ENCODE measurements at regions not wholly inside any gene's neighbourhood (a gene's known extent, or its start where the extent isn't known, plus 50 kb on each side); places are given as distances from the start of the nearest gene placed in this dataset.
"Not testable (repeated sequence)": the region's sequence is repeated elsewhere in the genome, so short reads cannot be mapped to it uniquely, and the experiment has no call there.

- peak; percentile 23 for DNase-seq
These were observed 140.6 kb upstream of the ZNF366 start for GRCh38 chr5:72647806-72648205.

GRCh38 chr5:72646246-72646866 is 139.1 kb upstream of the ZNF366 start:
- no peak for DNase-seq

DNA sequence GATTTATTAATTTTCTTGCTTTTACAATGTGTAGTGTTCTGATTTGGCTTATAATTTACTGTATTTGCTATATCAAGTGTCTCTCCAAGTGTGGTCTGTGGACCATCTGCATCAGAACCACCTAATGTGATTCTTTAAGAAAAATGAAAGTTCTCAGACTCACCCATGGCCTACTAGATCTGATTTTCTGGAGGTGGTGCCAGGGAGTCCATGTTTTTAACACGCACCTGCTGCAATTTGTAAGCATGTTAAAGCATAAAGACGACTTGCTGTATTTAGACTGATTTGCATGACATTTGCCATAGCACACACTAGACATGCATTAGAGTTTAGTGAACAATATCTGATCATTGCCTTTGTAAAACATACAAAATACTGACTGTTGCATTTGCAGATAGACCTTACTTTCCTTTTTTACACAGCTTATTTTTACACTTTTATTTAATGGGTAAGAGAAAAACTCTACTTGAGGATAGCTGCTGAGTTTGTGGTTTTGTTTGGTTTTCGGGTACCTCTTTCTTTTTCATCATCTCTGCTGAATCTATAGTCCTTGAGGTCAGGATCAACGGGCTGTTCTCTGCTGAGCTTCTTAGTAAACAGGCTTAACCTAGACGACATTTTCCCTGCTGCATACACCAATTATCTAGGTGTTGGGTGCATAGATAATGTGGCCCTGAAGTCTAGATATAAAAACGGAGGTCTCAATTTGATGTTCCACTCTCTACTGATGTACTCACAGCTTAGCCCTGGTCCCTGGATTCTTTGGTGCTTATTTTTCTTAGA is 138.0 kb upstream of the ZNF366 start:
- no peak for DNase-seq

GRCh38 chr5:72644296-72644695 is 137.1 kb upstream of the ZNF366 start:
- no peak for DNase-seq

DNA sequence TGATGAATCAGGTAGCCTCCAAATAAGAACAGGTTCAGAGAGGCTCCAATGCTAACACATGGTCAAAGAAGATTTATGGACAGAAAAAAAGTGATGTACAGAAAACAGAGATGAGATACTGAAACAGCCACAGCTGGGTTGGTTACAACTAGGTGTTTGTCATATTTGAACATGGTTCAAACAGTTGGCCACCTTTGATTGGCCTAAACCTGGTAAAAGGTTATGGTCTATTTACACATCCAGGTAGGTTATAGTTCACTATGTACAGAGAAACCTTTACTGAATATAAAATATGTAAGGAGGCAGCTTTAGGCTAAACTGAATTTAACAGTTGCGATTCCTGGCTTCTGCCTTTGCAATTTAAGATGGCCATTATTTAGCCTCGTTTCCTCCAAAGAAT is 134.0 kb upstream of the ZNF366 start:
- no peak for DNase-seq

DNA sequence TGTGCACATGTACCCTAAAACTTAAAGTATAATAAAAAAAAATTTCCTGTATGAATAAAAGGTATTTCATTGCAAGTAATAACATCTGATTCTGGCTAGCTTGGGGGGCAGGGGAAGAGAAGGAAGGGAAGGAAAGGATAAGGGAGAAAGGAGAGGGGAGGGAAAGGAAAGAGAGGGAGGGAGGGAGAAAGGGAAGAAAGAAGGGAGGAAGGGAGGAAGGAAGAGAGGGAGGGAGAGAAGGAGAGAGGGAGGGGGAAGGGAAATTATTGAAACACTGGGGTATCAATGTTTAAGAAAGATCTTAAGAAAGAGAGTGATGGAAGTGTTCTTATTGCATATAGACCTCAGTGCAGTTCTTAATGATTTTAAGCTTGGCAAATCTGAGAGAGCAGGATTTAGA is 129.8 kb upstream of the ZNF366 start:
- no peak for DNase-seq

DNA sequence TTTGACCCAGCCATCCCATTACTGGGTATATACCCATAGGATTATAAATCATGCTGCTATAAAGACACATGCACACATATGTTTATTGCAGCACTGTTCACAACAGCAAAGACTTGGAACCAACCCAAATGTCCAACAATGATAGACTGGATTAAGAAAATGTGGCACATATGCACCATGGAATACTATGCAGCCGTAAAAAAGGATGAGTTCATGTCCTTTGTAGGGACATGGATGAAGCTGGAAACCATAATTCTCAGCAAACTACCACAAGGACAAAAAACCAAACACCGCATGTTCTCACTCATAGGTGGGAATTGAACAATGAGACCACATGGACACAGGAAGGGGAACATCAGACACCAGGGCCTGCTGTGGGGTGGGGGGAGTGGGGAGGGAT is 129.4 kb upstream of the ZNF366 start:
- DNase-seq: not testable (repeated sequence)

DNA sequence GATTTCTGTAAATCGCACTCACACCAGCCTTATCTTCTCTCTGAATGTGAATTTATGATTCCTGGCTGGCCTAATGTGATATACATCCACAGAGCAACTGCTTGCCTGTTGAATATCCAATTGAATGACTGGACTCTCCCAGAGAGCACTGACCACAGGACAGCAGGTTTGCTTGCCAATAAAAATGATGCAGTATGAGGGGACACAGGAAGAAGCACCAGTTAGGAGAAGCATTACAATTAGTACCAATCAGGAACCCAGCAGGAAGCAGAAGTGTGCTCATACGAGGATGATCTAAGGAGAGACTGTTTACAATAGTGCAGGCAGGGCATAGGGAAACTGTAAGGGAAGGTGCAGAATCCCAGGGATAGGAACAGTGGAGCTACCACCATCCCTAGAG is 127.2 kb upstream of the ZNF366 start:
- DNase-seq: no peak

- DNase-seq: no peak
These were observed 126.4 kb upstream of the ZNF366 start for GRCh38 chr5:72633649-72634048.

DNA sequence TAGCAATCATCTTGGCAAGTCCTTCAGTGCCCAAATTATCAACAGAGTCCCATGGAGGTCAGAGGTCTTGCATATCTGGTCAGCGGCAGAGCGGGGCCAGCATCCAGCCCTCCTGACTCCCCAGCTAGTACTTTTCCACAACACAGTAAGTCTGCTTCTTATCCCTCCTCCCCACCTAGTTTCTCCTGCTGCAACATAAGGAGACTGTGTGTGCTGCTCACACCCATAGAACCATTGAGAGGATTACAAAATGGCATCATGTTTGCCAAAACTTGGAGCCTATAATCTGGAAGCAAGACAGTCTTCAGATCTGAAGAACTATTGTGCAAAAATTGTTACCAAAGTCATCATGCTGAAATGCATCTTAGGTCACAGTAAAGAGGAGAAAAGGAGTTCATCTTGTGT is 125.8 kb upstream of the ZNF366 start:
- DNase-seq: no peak

- DNase-seq: no peak
These were observed 123.5 kb upstream of the ZNF366 start for GRCh38 chr5:72630721-72631120.

DNA sequence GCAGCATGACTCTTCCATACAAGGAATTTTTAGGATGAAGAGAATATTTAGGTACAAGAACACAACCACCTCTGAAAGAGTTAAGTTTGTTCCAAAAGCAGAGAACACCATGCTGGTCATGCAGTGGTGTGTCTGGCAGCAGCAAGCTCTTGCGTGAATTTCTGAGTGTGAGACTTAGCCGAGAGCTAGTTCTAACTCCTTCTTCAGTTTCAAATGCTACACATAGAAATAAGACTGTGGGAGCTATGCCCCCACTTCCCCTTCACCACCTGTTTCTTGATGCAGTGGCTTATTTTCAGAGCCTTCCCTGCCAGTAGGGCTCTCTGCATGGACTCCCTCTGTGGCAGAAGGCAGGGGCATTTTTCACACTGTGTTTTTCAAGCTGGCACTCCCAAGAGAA is 122.9 kb upstream of the ZNF366 start:
- no peak for DNase-seq

GRCh38 chr5:72628771-72629371 is 121.7 kb upstream of the ZNF366 start:
- no peak for DNase-seq

DNA sequence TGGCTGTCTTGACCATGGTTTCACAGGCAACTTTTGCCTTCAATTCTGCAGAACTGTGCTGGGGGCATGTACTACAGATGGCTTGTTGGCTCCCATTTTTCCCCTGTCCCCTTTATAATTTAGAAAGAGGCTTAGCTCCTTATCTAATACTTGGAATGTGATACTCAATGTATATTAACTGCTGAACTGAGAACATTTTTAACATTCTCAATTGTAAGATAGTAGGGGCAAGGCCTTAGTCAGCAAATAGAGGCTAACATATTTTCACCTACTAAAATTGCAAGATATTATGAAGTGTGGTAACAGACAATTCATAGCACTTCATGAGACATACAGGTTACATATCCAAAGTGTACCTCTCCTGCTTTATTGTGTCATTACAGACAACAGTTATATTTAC is 118.1 kb upstream of the ZNF366 start:
- DNase-seq: no peak

DNA sequence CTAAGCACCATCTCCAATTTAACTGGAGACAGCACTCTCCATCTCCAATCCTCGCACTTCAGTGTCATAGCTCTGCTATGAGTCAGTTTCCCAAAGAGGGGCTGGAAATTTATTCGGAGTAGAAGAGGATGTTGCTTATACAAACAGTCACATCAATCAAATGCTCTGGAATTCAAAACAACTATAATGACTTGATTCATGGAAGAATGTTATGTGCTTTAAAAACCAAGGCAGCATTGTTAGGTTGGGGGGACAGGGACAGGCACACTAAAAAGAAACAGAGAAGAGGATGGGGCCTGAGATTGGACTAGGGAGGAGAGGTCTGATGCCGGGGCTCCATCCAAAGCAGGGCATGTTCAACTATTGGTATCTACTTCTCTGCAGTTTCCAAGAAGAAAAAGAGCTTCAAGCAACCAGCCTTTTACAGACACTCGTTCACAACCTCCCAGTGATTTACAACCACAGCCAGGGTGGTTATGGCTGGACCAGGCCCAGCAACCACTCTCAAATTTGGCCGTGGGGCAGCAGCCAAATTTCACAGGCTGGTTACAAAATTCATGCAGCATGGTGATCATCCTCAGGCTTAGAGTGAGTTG is 117.5 kb upstream of the ZNF366 start:
- DNase-seq: no peak

GRCh38 chr5:72623936-72624335 is 116.7 kb upstream of the ZNF366 start:
- no peak for DNase-seq

GRCh38 chr5:72623323-72623722 is 116.1 kb upstream of the ZNF366 start:
- no peak for DNase-seq

DNA sequence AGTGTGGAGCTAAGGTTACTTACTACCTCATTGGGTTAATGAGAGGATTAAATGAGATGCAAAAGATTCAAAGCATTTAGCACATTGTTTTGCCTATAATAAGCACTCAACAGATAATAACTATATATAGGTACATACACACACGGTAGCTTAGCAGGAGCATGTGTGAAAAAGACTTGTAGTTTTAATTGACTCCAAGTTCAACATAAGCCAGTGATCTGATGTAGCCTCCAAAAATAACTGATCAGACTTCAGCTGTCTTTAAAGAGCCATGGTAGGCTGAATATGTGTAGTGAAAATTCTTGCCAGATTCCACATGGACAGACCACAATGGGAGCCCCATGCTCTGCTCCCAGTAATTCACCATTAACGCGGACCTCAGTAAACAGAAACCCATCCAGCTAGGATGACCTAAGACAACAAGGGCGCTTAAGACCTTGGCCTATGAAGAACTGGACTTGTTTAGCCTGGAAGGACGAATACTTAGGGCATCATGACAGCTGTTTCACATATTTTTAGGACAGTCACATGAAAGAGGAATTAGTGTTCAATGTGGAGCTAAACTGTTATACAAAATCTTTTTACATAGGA is 115.1 kb upstream of the ZNF366 start:
- DNase-seq: no peak

- no peak for DNase-seq
These were observed 114.4 kb upstream of the ZNF366 start for GRCh38 chr5:72621576-72621975.

GRCh38 chr5:72619677-72620076 is 112.5 kb upstream of the ZNF366 start:
- DNase-seq: no peak

GRCh38 chr5:72619251-72619650 is 112.0 kb upstream of the ZNF366 start:
- DNase-seq: no peak

GRCh38 chr5:72618708-72619107 is 111.5 kb upstream of the ZNF366 start:
- no peak for DNase-seq

GRCh38 chr5:72615061-72615460 is 107.9 kb upstream of the ZNF366 start:
- DNase-seq: no peak

GRCh38 chr5:72613515-72613914 is 106.3 kb upstream of the ZNF366 start:
- DNase-seq: no peak
